H1 (cell line): ENCODE measurements at regions not wholly inside any gene's neighbourhood (a gene's known extent, or its start where the extent isn't known, plus 50 kb on each side); places are given as distances from the start of the nearest gene placed in this dataset.

Experiments used
- CTCF ChIA-PET: fragments of 300-600 bp; sonication (Branson Sonifier 250); formaldehyde crosslinking; loops from one replicate; lab custom pipeline; 2021; ENCODE audit not compliant: partially characterized antibody; lab: Charles Lee
- POLR2A ChIA-PET: fragments of 300-600 bp; sonication (Branson Sonifier 250); formaldehyde crosslinking; loops from one replicate; lab custom pipeline; 2021; ENCODE audit warnings: inconsistent platforms; ENCODE audit not compliant: partially characterized antibody; lab: Charles Lee
- DNase-seq, 2 experiments: peaks; one replicate each; pipeline versions ENCODE4 v3.0.0 to v3.0.0-alpha.2; 2010 to 2022; ENCODE audit warnings: low spot score in 2 of 2, low read depth in 1 of 2, mixed read lengths in 1 of 2
- FAIRE-seq: peaks from 2 replicates; lab custom pipeline; 2011; peaks lifted over from hg19 to GRCh38; lab: Jason Lieb, UNC
- H2AFZ ChIP-seq: 2 replicates; pipeline ENCODE4 v1.8.1; 2012; ENCODE audit warnings: low read length, inconsistent platforms
- H2AK5ac ChIP-seq: 2 replicates; pipeline ENCODE4 v1.6.1; 2013; ENCODE audit warnings: low read depth, low read length
- H2BK120ac ChIP-seq: replicated peaks from 2 replicates; pipeline ENCODE3; 2013; ENCODE audit warnings: low read depth, low read length, inconsistent platforms
- H2BK12ac ChIP-seq: 2 replicates; pipeline ENCODE4 v1.6.1; 2013; ENCODE audit warnings: low read depth, low read length
- H2BK15ac ChIP-seq: 2 replicates; pipeline ENCODE4 v1.6.1; 2013; ENCODE audit warnings: low read length
- H2BK20ac ChIP-seq: 2 replicates; pipeline ENCODE4 v1.6.1; 2013; ENCODE audit warnings: low read length
- H2BK5ac ChIP-seq: 2 replicates; pipeline ENCODE4 v1.6.1; 2013; ENCODE audit warnings: low read depth, low read length
- H3K14ac ChIP-seq: 2 replicates; pipeline ENCODE4 v1.6.1; 2013; ENCODE audit warnings: inconsistent platforms; ENCODE audit not compliant: insufficient read length
- H3K18ac ChIP-seq: 2 replicates; pipeline ENCODE4 v1.6.1; 2013; ENCODE audit warnings: low read length; ENCODE audit errors: extremely low read depth
- H3K23ac ChIP-seq: 2 replicates; pipeline ENCODE4 v1.6.1; 2013; ENCODE audit warnings: inconsistent platforms; ENCODE audit not compliant: insufficient read length
- H3K23me2 ChIP-seq: 2 replicates; pipeline ENCODE4 v1.6.1; 2013; ENCODE audit warnings: low read depth, low read length
- H3K27ac ChIP-seq: 2 replicates; pipeline ENCODE4 v1.6.1; 2011; ENCODE audit warnings: low read depth, low read length, inconsistent platforms
- H3K27me3 ChIP-seq, 4 experiments: replicated peaks in 1 of 4; 1 replicate in 1 of 4; 2 replicates in 3 of 4; pipeline versions ENCODE4 v1.6.1 to v1.8.1; 2011 to 2013; ENCODE audit warnings: low read length in 3 of 4, mild to moderate bottlenecking in 3 of 4, inconsistent platforms in 2 of 4, mixed read lengths in 2 of 4, moderate library complexity in 1 of 4; ENCODE audit not compliant: control insufficient read depth in 3 of 4, insufficient read depth in 3 of 4; ENCODE audit errors: extremely low read depth in 1 of 4
- H3K36me3 ChIP-seq, 4 experiments: 2 replicates each; pipeline versions ENCODE4 v1.6.1 to v1.8.1; 2011 to 2013; ENCODE audit warnings: mild to moderate bottlenecking in 4 of 4, low read length in 3 of 4, moderate library complexity in 2 of 4, control low read depth in 1 of 4, inconsistent platforms in 1 of 4; ENCODE audit not compliant: insufficient read depth in 4 of 4, control insufficient read depth in 2 of 4
- H3K4ac ChIP-seq: replicated peaks from 2 replicates; pipeline ENCODE3; 2013; ENCODE audit warnings: low read length, low read depth, mixed read lengths, inconsistent platforms; ENCODE audit not compliant: insufficient read length
- H3K4me1 ChIP-seq, 4 experiments: replicated peaks in 1 of 4; 1 replicate in 1 of 4; 2 replicates in 3 of 4; pipeline versions ENCODE4 v1.6.1 to v1.8.1; 2011 to 2013; ENCODE audit warnings: low read length in 3 of 4, inconsistent platforms in 2 of 4, mixed read lengths in 1 of 4; ENCODE audit not compliant: insufficient read depth in 4 of 4, control insufficient read depth in 3 of 4
- H3K4me2 ChIP-seq, 2 experiments: 2 replicates each; pipeline versions ENCODE4 v1.6.1 to v1.8.1; 2011 to 2013; ENCODE audit warnings: low read depth in 2 of 2, low read length in 2 of 2, control low read depth in 1 of 2, inconsistent platforms in 1 of 2, mild to moderate bottlenecking in 1 of 2; ENCODE audit not compliant: insufficient read depth in 1 of 2
- H3K4me3 ChIP-seq, 4 experiments: fragments of 200-600, 300-600 bp in 1 of 4; sonication (generic), shearing (Covaris generic), sonication (Bioruptor Twin) in 1 of 4; 2 replicates each; pipeline versions ENCODE4 v1.5.1 to v1.8.1; 2011 to 2016; ENCODE audit warnings: low read length in 4 of 4, low read depth in 3 of 4, control low read depth in 2 of 4, inconsistent platforms in 2 of 4, mild to moderate bottlenecking in 2 of 4, mixed read lengths in 1 of 4, moderate library complexity in 1 of 4; ENCODE audit not compliant: insufficient read depth in 2 of 4; ENCODE audit errors: extremely low read depth in 1 of 4
- H3K56ac ChIP-seq: replicated peaks from 2 replicates; pipeline ENCODE3; 2013; ENCODE audit warnings: low read depth, mild to moderate bottlenecking, mixed read lengths, low read length, inconsistent platforms; ENCODE audit not compliant: insufficient read length
- H3K79me1 ChIP-seq: 2 replicates; pipeline ENCODE4 v1.6.1; 2013; ENCODE audit warnings: low read depth, low read length, control low read depth
- H3K79me2 ChIP-seq, 2 experiments: 2 replicates each; pipeline versions ENCODE4 v1.6.1 to v1.8.1; 2012 to 2013; ENCODE audit warnings: low read length in 2 of 2, mild to moderate bottlenecking in 2 of 2, inconsistent platforms in 1 of 2; ENCODE audit not compliant: insufficient read depth in 2 of 2, control insufficient read depth in 1 of 2
- H3K9ac ChIP-seq, 4 experiments: replicated peaks in 1 of 4; 1 replicate in 1 of 4; 2 replicates in 3 of 4; pipeline versions ENCODE4 v1.6.1 to v1.8.1; 2011 to 2013; ENCODE audit warnings: low read depth in 3 of 4, low read length in 3 of 4, control low read depth in 2 of 4, mild to moderate bottlenecking in 2 of 4, moderate library complexity in 2 of 4, inconsistent platforms in 1 of 4; ENCODE audit errors: extremely low read depth in 1 of 4
- H3K9me3 ChIP-seq, 2 experiments: 2 replicates each; pipeline versions ENCODE4 v1.6.1 to v1.8.1; 2012 to 2013; ENCODE audit warnings: mild to moderate bottlenecking in 2 of 2, moderate library complexity in 2 of 2, control low read depth in 1 of 2, inconsistent platforms in 1 of 2, low read depth in 1 of 2, low read length in 1 of 2, mixed read lengths in 1 of 2; ENCODE audit not compliant: insufficient read depth in 2 of 2
- H4K20me1 ChIP-seq, 2 experiments: replicated peaks in 1 of 2; 2 replicates each; pipeline versions ENCODE3 to v1.8.1; 2011 to 2013; ENCODE audit warnings: inconsistent platforms in 2 of 2, low read length in 2 of 2, mild to moderate bottlenecking in 1 of 2; ENCODE audit not compliant: insufficient read depth in 2 of 2, control insufficient read depth in 1 of 2
- H4K5ac ChIP-seq: 2 replicates; pipeline ENCODE4 v1.6.1; 2013; ENCODE audit warnings: low read length, low read depth, mixed read lengths, inconsistent platforms; ENCODE audit not compliant: insufficient read length
- H4K8ac ChIP-seq: 2 replicates; pipeline ENCODE4 v1.8.0; 2013; ENCODE audit warnings: mild to moderate bottlenecking, moderate library complexity, low read length, inconsistent platforms; ENCODE audit not compliant: insufficient read depth; ENCODE audit errors: extremely low read depth
- H4K91ac ChIP-seq: replicated peaks from 2 replicates; pipeline ENCODE3; 2013; ENCODE audit warnings: low read length, mixed read lengths, inconsistent platforms; ENCODE audit not compliant: insufficient read length
- KDM1A ChIP-seq: fragments of 200-600, 300-600 bp; sonication (generic); IDR thresholded peaks from 2 replicates; pipeline ENCODE4 v1.7.1; 2016; ENCODE audit warnings: mild to moderate bottlenecking, low read length, borderline replicate concordance
- POLR2A ChIP-seq, 2 experiments: IDR thresholded peaks; 1 replicate in 1 of 2; 2 replicates in 1 of 2; pipeline ENCODE4 v1.6.1; 2011; ENCODE audit warnings: low read depth in 2 of 2, low read length in 2 of 2, mild to moderate bottlenecking in 2 of 2; ENCODE audit errors: control extremely low read depth in 1 of 2
- POLR2AphosphoS5 ChIP-seq: IDR thresholded peaks from 2 replicates; pipeline ENCODE4 v1.6.1; 2011; ENCODE audit warnings: low read depth, low read length
- RAD21 ChIP-seq, 2 experiments: IDR thresholded peaks in 1 of 2; conservative IDR thresholded peaks in 1 of 2; 2 replicates each; pipeline ENCODE4 v1.6.1; 2011; ENCODE audit warnings: low read depth in 2 of 2, low read length in 2 of 2, improper control_type of control experiment in 1 of 2, inconsistent platforms in 1 of 2, mild to moderate bottlenecking in 1 of 2, moderate library complexity in 1 of 2
- RFX5 ChIP-seq: IDR thresholded peaks from 2 replicates; pipeline ENCODE4 v1.6.1; 2011; ENCODE audit warnings: low read depth, low read length, improper control_type of control experiment, borderline replicate concordance
- SIRT6 ChIP-seq: IDR thresholded peaks from one replicate; pipeline ENCODE4 v1.7.1; 2012; ENCODE audit warnings: low read length, inconsistent platforms
- SP4 ChIP-seq: IDR thresholded peaks from 2 replicates; pipeline ENCODE4 v1.6.1; 2012; ENCODE audit warnings: low read length, inconsistent platforms
- SRF ChIP-seq: IDR thresholded peaks from 2 replicates; pipeline ENCODE4 v1.6.1; 2011; ENCODE audit warnings: mild to moderate bottlenecking, low read depth, low read length, moderate library complexity
- TEAD4 ChIP-seq: IDR thresholded peaks from 2 replicates; pipeline ENCODE4 v1.6.1; 2012; ENCODE audit warnings: low read depth, low read length, inconsistent platforms, mixed read lengths
- ZNF274 ChIP-seq: IDR thresholded peaks from 2 replicates; pipeline ENCODE4 v1.7.0; 2012; ENCODE audit warnings: low read length, borderline replicate concordance; ENCODE audit errors: extremely low read depth
- WGBS, 2 experiments: shearing (Covaris generic) in 1 of 2; methylation state at CpG; one replicate each; pipeline versions ENCODE4 v1.1.6 to v1.1.7; 2013 to 2015; ENCODE audit warnings: low lambda C conversion rate in 2 of 2, mixed read lengths in 2 of 2, inconsistent platforms in 1 of 2, low coverage in 1 of 2, missing lambda C conversion rate in 1 of 2; ENCODE audit not compliant: insufficient replicate concordance in 2 of 2, insufficient coverage in 1 of 2, insufficient read length in 1 of 2; ENCODE audit errors: extremely low coverage in 1 of 2, missing lambda C conversion rate in 1 of 2; 5-methylcytosine and 5-hydroxymethylcytosine counted together
- TF ChIP-seq, protein P1 (sequence below), 3 experiments: IDR thresholded peaks; 1 replicate in 2 of 3; 2 replicates in 1 of 3; pipeline versions ENCODE4 v1.5.1 to v1.6.1; 2011; ENCODE audit warnings: low read length in 3 of 3, mild to moderate bottlenecking in 3 of 3, inconsistent platforms in 2 of 3, low read depth in 1 of 3, moderate library complexity in 1 of 3; ENCODE audit not compliant: insufficient read depth in 1 of 3; ENCODE audit errors: control extremely low read depth in 1 of 3
- TF ChIP-seq, protein P2 (sequence below): IDR thresholded peaks from 2 replicates; pipeline ENCODE4 v1.6.1; 2011; ENCODE audit warnings: low read depth, mild to moderate bottlenecking, low read length; ENCODE audit not compliant: insufficient read depth

- no peak for FAIRE-seq
- H3K79me1 ChIP-seq = no peaks in the 10 kb centered on the region
- H2BK120ac ChIP-seq = no peak overlapping the region
- H4K8ac ChIP-seq = no peak overlapping the region
- no peak overlapping the region for H3K4ac ChIP-seq
- no peaks in the 10 kb centered on the region for H3K27me3 ChIP-seq
- WGBS, 2 experiments = 91% methylated on average over 5 of the region's 5 CpGs; no CpG with 5 or more reads in 1 of the 2 experiments
- no peak overlapping the region for H2BK15ac ChIP-seq
- no peak overlapping the region for H3K56ac ChIP-seq
- H2BK5ac ChIP-seq = no peak overlapping the region
- no peaks in the 10 kb centered on the region for H3K9me3 ChIP-seq
- H3K27ac ChIP-seq = no peak overlapping the region
- H2AFZ ChIP-seq = no peak overlapping the region
- H4K5ac ChIP-seq = no peak overlapping the region
- no peak overlapping the region for H3K9ac ChIP-seq
- no peaks in the 10 kb centered on the region for H3K79me2 ChIP-seq
- no peak overlapping the region for H3K23ac ChIP-seq
- no peak overlapping the region for H3K4me2 ChIP-seq
- no peaks in the 10 kb centered on the region for H3K23me2 ChIP-seq
- no peaks in the 10 kb centered on the region for H3K36me3 ChIP-seq
- CTCF ChIA-PET = interaction anchor here (0.6 to 1.2 kb wide), 5 partner anchors 19 to 471 kb away, joined by 3 to 5 read pairs (median 4); no protein-coding TSS in a partner anchor
- H4K91ac ChIP-seq = no peak overlapping the region
- H4K20me1 ChIP-seq = no peaks in the 10 kb centered on the region
- no peaks in the 10 kb centered on the region for H3K4me1 ChIP-seq
- H3K14ac ChIP-seq = no peak overlapping the region
- H2BK20ac ChIP-seq = no peak overlapping the region
- POLR2A ChIA-PET = no interaction called here
- DNase-seq = no peak
- no peak overlapping the region for H3K18ac ChIP-seq
- H2BK12ac ChIP-seq = no peak overlapping the region
- H3K4me3 ChIP-seq = no peak overlapping the region
- no peak overlapping the region for H2AK5ac ChIP-seq
- no peak for TF ChIP-seq ZNF274
- TF ChIP-seq RAD21 (IDR thresholded peaks at IDR 0.05 in 1 of 2, conservative IDR thresholded peaks at IDR 0.05 in 1 of 2; ENCODE audit: low read depth in 2 of 2, low read length in 2 of 2) = no peak
- TF ChIP-seq POLR2AphosphoS5 = no peak
- no peak for TF ChIP-seq TEAD4
- TF ChIP-seq KDM1A = no peak
- TF ChIP-seq POLR2A (IDR thresholded peaks at IDR 0.05; ENCODE audit: control extremely low read depth in 1 of 2, low read depth in 2 of 2, low read length in 2 of 2) = no peak
- TF ChIP-seq, protein P1, sequence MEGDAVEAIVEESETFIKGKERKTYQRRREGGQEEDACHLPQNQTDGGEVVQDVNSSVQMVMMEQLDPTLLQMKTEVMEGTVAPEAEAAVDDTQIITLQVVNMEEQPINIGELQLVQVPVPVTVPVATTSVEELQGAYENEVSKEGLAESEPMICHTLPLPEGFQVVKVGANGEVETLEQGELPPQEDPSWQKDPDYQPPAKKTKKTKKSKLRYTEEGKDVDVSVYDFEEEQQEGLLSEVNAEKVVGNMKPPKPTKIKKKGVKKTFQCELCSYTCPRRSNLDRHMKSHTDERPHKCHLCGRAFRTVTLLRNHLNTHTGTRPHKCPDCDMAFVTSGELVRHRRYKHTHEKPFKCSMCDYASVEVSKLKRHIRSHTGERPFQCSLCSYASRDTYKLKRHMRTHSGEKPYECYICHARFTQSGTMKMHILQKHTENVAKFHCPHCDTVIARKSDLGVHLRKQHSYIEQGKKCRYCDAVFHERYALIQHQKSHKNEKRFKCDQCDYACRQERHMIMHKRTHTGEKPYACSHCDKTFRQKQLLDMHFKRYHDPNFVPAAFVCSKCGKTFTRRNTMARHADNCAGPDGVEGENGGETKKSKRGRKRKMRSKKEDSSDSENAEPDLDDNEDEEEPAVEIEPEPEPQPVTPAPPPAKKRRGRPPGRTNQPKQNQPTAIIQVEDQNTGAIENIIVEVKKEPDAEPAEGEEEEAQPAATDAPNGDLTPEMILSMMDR (IDR thresholded peaks at IDR 0.05; ENCODE audit: control extremely low read depth in 1 of 3, insufficient read depth in 1 of 3, low read depth in 1 of 3, low read length in 3 of 3) = no peak
- no peak for TF ChIP-seq SIRT6
- no peak for TF ChIP-seq RFX5
- TF ChIP-seq, protein P2, sequence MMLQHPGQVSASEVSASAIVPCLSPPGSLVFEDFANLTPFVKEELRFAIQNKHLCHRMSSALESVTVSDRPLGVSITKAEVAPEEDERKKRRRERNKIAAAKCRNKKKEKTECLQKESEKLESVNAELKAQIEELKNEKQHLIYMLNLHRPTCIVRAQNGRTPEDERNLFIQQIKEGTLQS = no peak
- no peak for TF ChIP-seq SRF
- no peak for TF ChIP-seq SP4
These were observed 65.8 kb upstream of the ELMO1 start for GRCh38 chr7:37514497-37514896.
